Aorta (tissue), 5 donors: ENCODE measurements at regions not wholly inside any gene's neighbourhood (a gene's known extent, or its start where the extent isn't known, plus 50 kb on each side); places are given as distances from the start of the nearest gene placed in this dataset.

Experiments used
- ATAC-seq: fragments of 200-7000 bp; cut with Tn5 transposase; one replicate; pipeline ENCODE4 v1.9.1; 2022; ENCODE audit warnings: moderate library complexity; ENCODE audit not compliant: low FRiP score
- DNase-seq, 2 donors: peaks; one replicate each; pipeline ENCODE4 v3.0.0-alpha.2; 2020
- H3K27ac ChIP-seq, 2 donors: one replicate each; pipeline ENCODE4 v1.5.1; 2013; ENCODE audit warnings: low read length in 2 of 2, mild to moderate bottlenecking in 2 of 2, moderate library complexity in 2 of 2, control low read depth in 1 of 2, inconsistent platforms in 1 of 2, low read depth in 1 of 2
- H3K27me3 ChIP-seq, 2 donors: one replicate each; pipeline ENCODE4 v1.6.1; 2013; ENCODE audit warnings: control low read depth in 1 of 2, low read length in 1 of 2, mild to moderate bottlenecking in 1 of 2, moderate library complexity in 1 of 2; ENCODE audit not compliant: insufficient read depth in 2 of 2, control insufficient read depth in 1 of 2
- H3K36me3 ChIP-seq, 2 donors: one replicate each; pipeline ENCODE4 v1.6.1; 2013; ENCODE audit warnings: control low read depth in 1 of 2, low read length in 1 of 2, mild to moderate bottlenecking in 1 of 2; ENCODE audit not compliant: insufficient read depth in 2 of 2, control insufficient read depth in 1 of 2
- H3K4me1 ChIP-seq, 2 donors: one replicate each; pipeline ENCODE4 v1.6.1; 2013; ENCODE audit warnings: low read length in 2 of 2, control low read depth in 1 of 2, mild to moderate bottlenecking in 1 of 2, moderate library complexity in 1 of 2; ENCODE audit not compliant: insufficient read depth in 2 of 2, control insufficient read depth in 1 of 2
- H3K4me3 ChIP-seq, 2 donors: one replicate each; pipeline ENCODE4 v1.5.1; 2013; ENCODE audit warnings: low read length in 2 of 2, control low read depth in 1 of 2, mild to moderate bottlenecking in 1 of 2
- H3K9me3 ChIP-seq: one replicate; pipeline ENCODE4 v1.6.1; 2013; ENCODE audit warnings: mild to moderate bottlenecking, low read length; ENCODE audit not compliant: control insufficient read depth
- WGBS, 2 donors: extraction: QIAGEN DNeasy Blood & Tissue Kit; methylation state at CpG; one replicate each; pipeline ENCODE4 v1.1.7; 2013; 5-methylcytosine and 5-hydroxymethylcytosine counted together
- intact Hi-C, 2 donors: fragments of 100-400 bp; cut with DNase I; formaldehyde crosslinking; loops; one replicate each; pipeline versions ENCODE4 v1.14.2 to v1.15.0; 2022
- donor health status: healthy with polysubstance abuse.
- donor health status: Bipolar disorder and iron deficiency.
- donor health status: DM: no; HTN: no; CAD: no.
- donor health status: DM: no; HTN: no; CAD: no.
- donor health status: DM: yes; HTN: yes; CAD: no.

DNA sequence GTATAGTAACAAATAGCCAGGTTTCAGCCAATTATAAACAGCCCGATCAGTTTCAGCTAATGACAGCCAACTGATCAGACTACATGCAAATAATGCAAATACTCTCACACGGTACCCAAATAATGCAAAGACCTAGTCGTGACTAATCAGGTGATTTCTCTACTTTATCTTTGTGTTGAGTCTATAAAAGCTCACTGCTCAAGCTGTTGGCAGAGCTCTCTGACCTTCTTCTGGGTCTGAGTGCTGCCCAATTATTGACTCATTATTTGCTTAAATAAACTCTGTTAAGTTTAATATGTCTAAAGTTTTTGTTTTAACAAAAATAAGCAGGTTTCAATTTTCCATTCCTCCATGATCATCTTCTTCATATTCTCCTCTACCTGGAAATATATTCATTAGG lies 1971.7 kb downstream of the SUCLG1 start:
- Histone ChIP-seq H3K27me3 (no peaks in the 10 kb centered on the region), H3K9me3 (no peaks in the 10 kb centered on the region), H3K4me3 (no peak overlapping the region), H3K27ac (no peak overlapping the region), H3K36me3 (no peaks in the 10 kb centered on the region), H3K4me1 (no peaks in the 10 kb centered on the region)
- intact Hi-C loops: no loop called here
- 72 to 75% methylated on average over 3 of the region's 3 CpGs for WGBS, 2 donors
- ATAC-seq (no peak), DNase-seq (no peak)

DNA sequence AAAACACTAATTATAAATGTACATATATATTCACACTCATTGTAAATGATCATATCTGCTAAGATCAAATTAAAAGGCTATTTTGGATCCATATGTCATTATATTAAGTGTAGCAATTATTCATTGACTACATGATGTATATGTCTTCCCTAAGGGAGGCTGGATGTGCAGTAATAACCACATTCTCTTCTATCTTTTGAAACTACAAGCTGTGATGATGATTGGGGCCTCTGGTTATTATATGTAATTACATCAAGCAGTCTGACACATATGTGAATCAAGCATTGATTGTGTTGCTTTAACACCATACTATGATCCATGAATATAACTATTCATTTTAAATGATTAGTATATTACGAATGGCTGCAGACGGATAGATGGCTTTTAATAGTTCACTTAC lies 1973.4 kb downstream of the SUCLG1 start:
- Histone ChIP-seq H3K27ac (no peak overlapping the region), H3K4me1 (no peaks in the 10 kb centered on the region), H3K4me3 (no peak overlapping the region), H3K36me3 (no peaks in the 10 kb centered on the region), H3K9me3 (no peaks in the 10 kb centered on the region), H3K27me3 (no peaks in the 10 kb centered on the region)
- ATAC-seq (no peak), DNase-seq (no peak)
- 81 to 83% methylated on average over 2 of the region's 2 CpGs for WGBS, 2 donors
- intact Hi-C loops: no loop called here

DNA sequence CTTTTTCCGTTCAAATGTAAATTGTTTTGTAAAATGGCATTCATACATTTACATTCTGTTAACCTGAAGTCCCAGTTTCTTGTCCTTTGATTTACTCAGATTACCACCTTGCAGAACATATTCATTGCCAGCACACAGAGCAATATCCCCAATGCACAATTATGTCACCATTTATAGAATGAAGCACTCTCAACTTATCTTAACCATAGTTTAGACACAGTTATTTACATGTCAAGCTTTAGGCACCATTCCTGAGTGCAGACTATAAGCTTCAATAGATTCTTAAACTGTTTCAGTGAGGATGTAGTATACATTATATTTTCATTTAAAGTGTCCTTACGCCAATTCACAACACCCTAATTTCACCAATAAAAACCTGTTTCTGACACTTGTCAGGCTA lies 1977.9 kb downstream of the SUCLG1 start:
- WGBS, 2 donors: 75 to 85% methylated on average over 2 of the region's 2 CpGs
- ATAC-seq (no peak), DNase-seq (no peak)
- no peaks in the 10 kb centered on the region for H3K27me3 ChIP-seq
- intact Hi-C loops: no loop called here
- H3K9me3 ChIP-seq: no peaks in the 10 kb centered on the region
- no peak overlapping the region for H3K27ac ChIP-seq
- no peaks in the 10 kb centered on the region for H3K4me1 ChIP-seq
- no peak overlapping the region for H3K4me3 ChIP-seq
- no peaks in the 10 kb centered on the region for H3K36me3 ChIP-seq

DNA sequence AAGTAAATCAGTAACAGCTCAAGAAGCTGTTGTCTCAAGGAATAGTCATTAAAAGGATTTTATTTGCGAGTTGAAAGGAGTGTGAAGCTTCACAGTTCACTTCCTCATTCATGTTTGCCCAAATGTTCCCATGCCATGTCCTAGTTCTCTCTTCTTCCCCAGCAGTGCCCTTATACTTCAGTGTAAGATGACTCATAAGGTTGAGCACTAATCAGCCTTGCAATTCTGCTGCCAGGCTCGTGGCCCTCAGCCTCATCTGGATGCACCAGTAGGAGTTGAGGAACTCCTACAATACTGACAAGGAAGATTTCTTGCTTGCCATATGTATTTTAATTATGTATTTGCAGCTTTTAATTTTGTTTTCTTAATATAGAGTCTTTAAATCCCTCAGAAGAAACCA lies 1980.4 kb downstream of the SUCLG1 start:
- ATAC-seq: no peak
- 69 to 75% methylated on average over 2 of the region's 2 CpGs for WGBS, 2 donors

DNA sequence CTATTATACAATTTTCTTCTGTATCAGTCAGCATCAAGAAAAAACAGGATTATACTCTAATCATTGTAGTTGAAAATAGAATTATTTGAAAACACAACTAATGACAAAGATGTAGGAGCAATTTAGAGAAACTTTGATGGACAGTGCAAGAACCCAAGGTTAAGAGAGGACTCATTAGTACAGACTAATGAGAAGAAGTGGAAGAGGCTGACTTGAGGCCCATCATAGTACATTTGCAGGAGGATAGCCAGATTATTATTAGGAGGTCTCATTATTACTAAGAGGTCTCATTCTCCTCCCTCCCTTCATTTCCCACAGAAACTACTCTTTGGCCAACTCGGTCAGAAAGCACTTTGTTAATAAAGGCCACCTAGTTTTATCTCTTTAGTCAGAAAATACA lies 1983.0 kb downstream of the SUCLG1 start:
- no peaks in the 10 kb centered on the region for H3K9me3 ChIP-seq
- WGBS, 2 donors: 83 to 84% methylated on average over 1 of the region's 1 CpG
- DNase-seq (no peak), ATAC-seq (no peak)
- intact Hi-C loops: no loop called here
- H3K27ac ChIP-seq: no peak overlapping the region
- H3K36me3 ChIP-seq: no peaks in the 10 kb centered on the region
- H3K4me3 ChIP-seq: no peak overlapping the region
- no peaks in the 10 kb centered on the region for H3K27me3 ChIP-seq
- H3K4me1 ChIP-seq: no peaks in the 10 kb centered on the region

More for the DNA sequence above, 1980.4 kb downstream of the SUCLG1 start:
- DNase-seq: no peak
- H3K27me3 ChIP-seq: no peaks in the 10 kb centered on the region
- no peak overlapping the region for H3K27ac ChIP-seq
- no peak overlapping the region for H3K4me3 ChIP-seq
- H3K9me3 ChIP-seq: no peaks in the 10 kb centered on the region
- intact Hi-C loops: no loop called here
- H3K4me1 ChIP-seq: no peaks in the 10 kb centered on the region
- no peaks in the 10 kb centered on the region for H3K36me3 ChIP-seq

DNA sequence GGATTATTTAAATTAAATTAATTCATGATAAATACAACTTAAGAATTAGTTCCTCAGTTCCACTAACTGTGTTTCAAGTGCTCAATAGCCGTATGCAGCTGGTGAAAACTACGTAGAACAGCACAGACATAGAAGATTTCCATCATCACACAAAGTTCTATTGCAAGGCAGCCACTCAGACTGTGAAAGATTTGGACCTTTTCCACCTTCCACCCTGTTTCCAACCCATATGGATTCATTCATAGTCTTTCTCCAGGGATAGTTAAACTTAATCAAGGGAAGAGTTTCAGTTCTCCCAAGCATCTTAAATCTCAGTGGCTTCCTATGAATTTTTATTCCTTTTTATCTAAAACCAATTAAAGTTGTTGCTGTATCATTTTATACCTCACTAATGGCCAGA lies 2030.8 kb downstream of the SUCLG1 start:
- no peaks in the 10 kb centered on the region for H3K36me3 ChIP-seq
- ATAC-seq: no peak
- no peaks in the 10 kb centered on the region for H3K4me1 ChIP-seq
- H3K9me3 ChIP-seq: no peaks in the 10 kb centered on the region
- no peaks in the 10 kb centered on the region for H3K27me3 ChIP-seq
- DNase-seq: no peak
- no peak overlapping the region for H3K27ac ChIP-seq
- H3K4me3 ChIP-seq: no peak overlapping the region
- intact Hi-C loops: no loop called here
- 75 to 77% methylated on average over 2 of the region's 2 CpGs for WGBS, 2 donors

DNA sequence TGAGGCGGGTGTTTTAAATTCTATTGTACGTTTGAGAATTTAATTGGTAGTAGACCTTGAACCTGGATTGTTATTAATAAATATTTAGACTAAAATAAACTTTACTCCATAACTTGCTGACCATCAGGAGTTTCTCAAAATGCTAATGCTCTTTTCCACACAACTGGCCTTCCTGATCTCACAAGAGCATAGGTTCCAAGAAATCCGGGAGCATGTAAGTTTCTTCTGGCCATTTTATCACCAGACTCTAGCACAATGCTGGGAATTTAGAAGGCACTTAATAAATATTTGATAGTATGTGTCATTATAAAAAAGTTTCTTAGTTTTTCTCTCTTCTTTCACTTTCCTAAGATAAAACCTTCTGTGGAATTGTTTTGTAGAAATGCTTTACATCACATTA lies 2047.1 kb downstream of the SUCLG1 start:
- Histone ChIP-seq H3K4me3 (no peak overlapping the region), H3K9me3 (no peaks in the 10 kb centered on the region), H3K4me1 (no peaks in the 10 kb centered on the region), H3K27ac (no peak overlapping the region), H3K36me3 (no peaks in the 10 kb centered on the region), H3K27me3 (peaks cover 0 to 1% of the 10 kb centered on the region in 2 donors)
- intact Hi-C loops: loop anchor here in 1 of 2 donors (2.0 kb wide), 1 partner anchor 19 kb away; no protein-coding TSS in a partner anchor
- DNase-seq (no peak), ATAC-seq (no peak)
- 57% methylated on average over 3 of the region's 3 CpGs for WGBS, 2 donors

DNA sequence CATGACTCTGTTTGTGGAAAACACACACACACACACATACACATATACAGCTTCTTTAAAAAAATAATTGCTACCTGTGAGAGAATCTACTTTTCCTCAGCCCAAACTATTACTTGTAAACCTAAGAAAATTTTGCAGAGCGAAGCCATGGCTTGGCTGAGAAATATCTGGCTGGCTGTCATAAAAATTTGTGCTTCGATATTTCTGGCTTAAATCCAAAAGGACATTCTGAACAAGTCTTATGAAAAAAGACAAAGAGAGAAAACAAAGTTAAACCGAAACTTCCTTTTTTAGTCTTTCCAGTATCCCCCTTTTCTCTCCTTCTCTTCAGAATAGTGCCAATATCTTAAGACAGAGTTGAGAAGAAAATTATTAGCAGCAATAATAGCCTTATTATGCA lies 2048.0 kb downstream of the SUCLG1 start:
- intact Hi-C loops: no loop called here
- Histone ChIP-seq H3K27me3 (peaks cover 0 to 1% of the 10 kb centered on the region in 2 donors), H3K4me1 (no peaks in the 10 kb centered on the region), H3K4me3 (no peak overlapping the region), H3K9me3 (no peaks in the 10 kb centered on the region), H3K27ac (no peak overlapping the region), H3K36me3 (no peaks in the 10 kb centered on the region)
- DNase-seq: no peak
- 4 to 5% methylated on average over 3 of the region's 3 CpGs for WGBS, 2 donors
- ATAC-seq: no peak

DNA sequence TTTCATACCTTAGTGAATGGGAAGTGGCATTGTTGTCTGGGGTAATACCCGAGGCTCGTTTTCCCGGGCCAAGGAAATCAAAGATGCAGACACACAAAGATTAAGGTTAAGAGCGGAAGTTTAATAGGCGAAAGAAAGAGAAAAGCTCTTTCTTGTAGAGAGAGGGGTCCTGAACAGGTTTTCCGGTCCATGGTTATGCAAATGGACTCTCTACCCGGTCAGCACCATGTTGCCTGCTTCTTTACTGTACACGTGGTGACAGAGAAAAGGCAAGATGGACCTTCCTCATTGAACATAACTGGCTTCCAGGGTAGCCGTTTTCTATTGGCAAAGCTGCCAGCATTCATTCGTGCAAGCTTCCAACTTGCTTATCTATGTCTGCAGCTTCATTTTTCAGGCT lies 2063.5 kb downstream of the SUCLG1 start:
- intact Hi-C loops: no loop called here
- WGBS, 2 donors: 54% methylated on average over 10 of the region's 10 CpGs
- no peaks in the 10 kb centered on the region for H3K27me3 ChIP-seq
- H3K4me1 ChIP-seq: no peaks in the 10 kb centered on the region
- ATAC-seq (no peak), DNase-seq (no peak)
- H3K36me3 ChIP-seq: no peaks in the 10 kb centered on the region
- H3K27ac ChIP-seq: no peak overlapping the region
- no peaks in the 10 kb centered on the region for H3K9me3 ChIP-seq
- H3K4me3 ChIP-seq: no peak overlapping the region
